ENCODE measurements at regions not wholly inside any gene's neighbourhood (a gene's known extent, or its start where the extent isn't known, plus 50 kb on each side); places are given as distances from the start of the nearest gene placed in this dataset.

DNA sequence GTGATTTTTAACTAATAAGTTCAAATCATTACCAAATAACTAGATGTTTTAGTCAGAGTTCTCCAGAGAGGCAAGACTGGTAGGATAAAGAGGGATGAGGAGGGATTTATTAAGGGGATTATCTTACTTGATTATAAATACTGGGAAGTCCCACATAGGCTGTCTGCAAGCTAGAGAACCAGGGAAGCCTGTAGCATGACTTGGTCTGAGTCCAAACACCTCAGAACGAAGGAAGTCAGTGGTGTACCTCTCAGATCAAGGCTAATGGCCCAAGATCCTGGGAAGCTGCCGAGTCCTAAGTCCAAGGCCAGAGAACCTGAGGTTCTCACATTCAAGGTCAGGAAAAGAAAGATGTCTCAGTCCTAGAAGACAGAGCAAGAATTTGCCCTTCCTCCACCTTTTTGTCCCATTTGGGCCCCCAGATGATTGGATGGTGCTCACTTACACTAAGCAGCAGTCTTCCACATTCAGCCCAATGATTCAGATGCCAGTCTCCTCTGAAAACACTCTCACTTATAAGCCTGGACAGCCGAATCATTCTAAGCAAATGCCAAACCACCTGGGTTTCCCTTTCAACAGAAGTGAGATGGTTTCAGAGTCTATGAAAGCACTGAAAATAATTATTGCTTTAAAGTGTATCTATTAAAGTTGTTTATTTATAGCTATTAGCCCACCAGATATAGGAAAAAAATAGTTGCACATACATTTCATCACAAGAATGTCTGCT is 1599.2 kb downstream of the OLFM4 start:
- no peak overlapping the region for H3K4me3 Mint-ChIP-seq (ENCODE audit: unreplicated experiment)
- no peak overlapping the region for H3K9ac ChIP-seq (ENCODE audit: low read length)
- H3K27ac ChIP-seq (ENCODE audit: low read depth, low read length), result no peak overlapping the region
- no peaks in the 10 kb centered on the region for H3K36me3 Mint-ChIP-seq (ENCODE audit: low read depth, unreplicated experiment)
- TF ChIP-seq, protein P1, sequence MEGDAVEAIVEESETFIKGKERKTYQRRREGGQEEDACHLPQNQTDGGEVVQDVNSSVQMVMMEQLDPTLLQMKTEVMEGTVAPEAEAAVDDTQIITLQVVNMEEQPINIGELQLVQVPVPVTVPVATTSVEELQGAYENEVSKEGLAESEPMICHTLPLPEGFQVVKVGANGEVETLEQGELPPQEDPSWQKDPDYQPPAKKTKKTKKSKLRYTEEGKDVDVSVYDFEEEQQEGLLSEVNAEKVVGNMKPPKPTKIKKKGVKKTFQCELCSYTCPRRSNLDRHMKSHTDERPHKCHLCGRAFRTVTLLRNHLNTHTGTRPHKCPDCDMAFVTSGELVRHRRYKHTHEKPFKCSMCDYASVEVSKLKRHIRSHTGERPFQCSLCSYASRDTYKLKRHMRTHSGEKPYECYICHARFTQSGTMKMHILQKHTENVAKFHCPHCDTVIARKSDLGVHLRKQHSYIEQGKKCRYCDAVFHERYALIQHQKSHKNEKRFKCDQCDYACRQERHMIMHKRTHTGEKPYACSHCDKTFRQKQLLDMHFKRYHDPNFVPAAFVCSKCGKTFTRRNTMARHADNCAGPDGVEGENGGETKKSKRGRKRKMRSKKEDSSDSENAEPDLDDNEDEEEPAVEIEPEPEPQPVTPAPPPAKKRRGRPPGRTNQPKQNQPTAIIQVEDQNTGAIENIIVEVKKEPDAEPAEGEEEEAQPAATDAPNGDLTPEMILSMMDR (IDR thresholded peaks at IDR 0.05; ENCODE audit: insufficient read depth, low read depth, low read length), result no peak
- H3K4me1 ChIP-seq (ENCODE audit: insufficient read depth, low read length), result no peaks in the 10 kb centered on the region
- H4K20me1 ChIP-seq (ENCODE audit: insufficient read depth, low read length), result no peaks in the 10 kb centered on the region
- no peak overlapping the region for H3K4me3 ChIP-seq (ENCODE audit: insufficient read depth, low read depth, low read length)
- no peaks in the 10 kb centered on the region for H3K9me3 ChIP-seq (ENCODE audit: insufficient read depth, low read depth, low read length)
- FAIRE-seq, result no peak
- no peaks in the 10 kb centered on the region for H3K27me3 ChIP-seq (ENCODE audit: insufficient read depth, low read length)
- H3K27me3 Mint-ChIP-seq (ENCODE audit: low read depth, unreplicated experiment), result no peaks in the 10 kb centered on the region
- DNase-seq (ENCODE audit: low read depth), result no peak
- no peaks in the 10 kb centered on the region for H3K9me3 Mint-ChIP-seq (ENCODE audit: unreplicated experiment)
- H2AFZ ChIP-seq (ENCODE audit: low read depth, low read length), result no peak overlapping the region
- no peak overlapping the region for H3K27ac Mint-ChIP-seq (ENCODE audit: unreplicated experiment)
- no peaks in the 10 kb centered on the region for H3K79me2 ChIP-seq (ENCODE audit: insufficient read depth, low read length)
- no peak overlapping the region for H3K4me2 ChIP-seq (ENCODE audit: low read length)
- no peaks in the 10 kb centered on the region for H3K36me3 ChIP-seq (ENCODE audit: insufficient read depth, low read length)
- no peaks in the 10 kb centered on the region for H3K4me1 Mint-ChIP-seq (ENCODE audit: low read depth, unreplicated experiment)

DNA sequence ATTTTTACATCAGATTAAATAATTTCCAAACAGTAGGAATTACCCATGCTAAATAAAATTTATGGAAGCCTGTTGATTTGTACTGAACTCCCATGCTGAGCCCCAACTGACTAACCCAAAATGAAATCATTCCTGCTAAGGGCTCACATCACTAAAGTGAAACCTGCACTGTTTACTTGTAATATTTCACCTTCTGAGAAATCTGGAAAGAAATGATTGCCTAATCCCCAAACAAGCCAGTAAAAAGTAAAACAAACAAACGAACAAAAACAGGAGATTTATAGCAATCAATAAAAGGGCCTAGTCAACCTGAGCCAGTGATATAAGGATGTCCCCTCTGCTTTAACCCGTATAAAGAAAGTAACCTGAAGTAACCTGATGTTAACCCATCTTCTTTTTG is 1599.8 kb downstream of the OLFM4 start:
- H3K4me2 ChIP-seq (ENCODE audit: low read length), result no peak overlapping the region
- no peaks in the 10 kb centered on the region for H3K27me3 ChIP-seq (ENCODE audit: insufficient read depth, low read length)
- no peaks in the 10 kb centered on the region for H3K4me1 ChIP-seq (ENCODE audit: insufficient read depth, low read length)
- H3K4me3 ChIP-seq (ENCODE audit: insufficient read depth, low read depth, low read length), result no peak overlapping the region
- no peak for TF ChIP-seq EZH2 (IDR thresholded peaks at IDR 0.05; ENCODE audit: insufficient read depth, low read length)
- TF ChIP-seq, protein P1 (IDR thresholded peaks at IDR 0.05; ENCODE audit: insufficient read depth, low read depth, low read length), result no peak
- no peak for FAIRE-seq
- no peak overlapping the region for H3K27ac ChIP-seq (ENCODE audit: low read depth, low read length)
- no peaks in the 10 kb centered on the region for H3K4me1 Mint-ChIP-seq (ENCODE audit: low read depth, unreplicated experiment)
- H3K27ac Mint-ChIP-seq (ENCODE audit: unreplicated experiment), result no peak overlapping the region
- no peak overlapping the region for H3K9ac ChIP-seq (ENCODE audit: low read length)
- H3K9me3 Mint-ChIP-seq (ENCODE audit: unreplicated experiment), result no peaks in the 10 kb centered on the region
- no peak for DNase-seq (ENCODE audit: low read depth)
- H4K20me1 ChIP-seq (ENCODE audit: insufficient read depth, low read length), result no peaks in the 10 kb centered on the region
- H2AFZ ChIP-seq (ENCODE audit: low read depth, low read length), result no peak overlapping the region
- H3K9me3 ChIP-seq (ENCODE audit: insufficient read depth, low read depth, low read length), result no peaks in the 10 kb centered on the region
- H3K4me3 Mint-ChIP-seq (ENCODE audit: unreplicated experiment), result no peak overlapping the region
- no peaks in the 10 kb centered on the region for H3K36me3 ChIP-seq (ENCODE audit: insufficient read depth, low read length)
- no peaks in the 10 kb centered on the region for H3K36me3 Mint-ChIP-seq (ENCODE audit: low read depth, unreplicated experiment)
- no peaks in the 10 kb centered on the region for H3K79me2 ChIP-seq (ENCODE audit: insufficient read depth, low read length)
- H3K27me3 Mint-ChIP-seq (ENCODE audit: low read depth, unreplicated experiment), result no peaks in the 10 kb centered on the region

DNA sequence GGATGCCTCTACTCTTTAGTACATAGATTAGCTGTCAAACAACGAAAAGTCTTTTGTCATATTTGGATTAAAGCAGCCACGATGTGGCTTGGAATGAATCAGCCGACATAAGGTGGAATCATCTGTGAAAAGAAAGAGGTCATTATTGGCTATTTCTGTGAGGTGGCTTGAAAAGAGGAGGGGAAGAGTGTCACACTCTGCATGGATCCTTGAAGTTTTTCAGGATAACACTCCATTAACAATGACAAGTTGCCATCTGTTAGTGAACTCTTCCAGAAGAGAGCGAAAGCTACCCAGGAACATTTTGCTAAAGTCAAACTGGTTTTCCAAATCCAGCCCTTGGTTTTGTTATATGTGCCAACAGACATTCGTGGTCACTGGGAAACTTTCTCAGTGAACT is 1604.8 kb downstream of the OLFM4 start:
- TF ChIP-seq, protein P1 (IDR thresholded peaks at IDR 0.05; ENCODE audit: insufficient read depth, low read depth, low read length), result no peak
- TF ChIP-seq EZH2 (IDR thresholded peaks at IDR 0.05; ENCODE audit: insufficient read depth, low read length), result no peak

More for the DNA sequence above, 1604.8 kb downstream of the OLFM4 start:
- Histone ChIP-seq H3K9ac (ENCODE audit: low read length) (no peak overlapping the region), H3K4me1 (ENCODE audit: insufficient read depth, low read length) (no peaks in the 10 kb centered on the region), H3K27me3 (ENCODE audit: insufficient read depth, low read length) (no peaks in the 10 kb centered on the region), H3K4me3 (ENCODE audit: insufficient read depth, low read depth, low read length) (no peak overlapping the region), H2AFZ (ENCODE audit: low read depth, low read length) (no peak overlapping the region), H3K79me2 (ENCODE audit: insufficient read depth, low read length) (no peaks in the 10 kb centered on the region), H3K27ac (ENCODE audit: low read depth, low read length) (no peak overlapping the region), H4K20me1 (ENCODE audit: insufficient read depth, low read length) (no peaks in the 10 kb centered on the region), H3K9me3 (ENCODE audit: insufficient read depth, low read depth, low read length) (no peaks in the 10 kb centered on the region), H3K4me2 (ENCODE audit: low read length) (no peak overlapping the region), H3K36me3 (ENCODE audit: insufficient read depth, low read length) (no peaks in the 10 kb centered on the region)
- no peak for FAIRE-seq
- H3K27me3 Mint-ChIP-seq (ENCODE audit: low read depth, unreplicated experiment), result no peaks in the 10 kb centered on the region
- H3K4me3 Mint-ChIP-seq (ENCODE audit: unreplicated experiment), result no peak overlapping the region
- H3K9me3 Mint-ChIP-seq (ENCODE audit: unreplicated experiment), result no peaks in the 10 kb centered on the region
- H3K27ac Mint-ChIP-seq (ENCODE audit: unreplicated experiment), result no peak overlapping the region
- DNase-seq (ENCODE audit: low read depth), result no peak
- H3K4me1 Mint-ChIP-seq (ENCODE audit: low read depth, unreplicated experiment), result peaks cover 5% of the 10 kb centered on the region
- no peaks in the 10 kb centered on the region for H3K36me3 Mint-ChIP-seq (ENCODE audit: low read depth, unreplicated experiment)

Data from astrocyte (in vitro differentiated cells and primary cell).